ENCODE measurements at regions not wholly inside any gene's neighbourhood (a gene's known extent, or its start where the extent isn't known, plus 50 kb on each side); places are given as distances from the start of the nearest gene placed in this dataset.
"Not testable (repeated sequence)": the region's sequence is repeated elsewhere in the genome, so short reads cannot be mapped to it uniquely, and the experiment has no call there.

DNA sequence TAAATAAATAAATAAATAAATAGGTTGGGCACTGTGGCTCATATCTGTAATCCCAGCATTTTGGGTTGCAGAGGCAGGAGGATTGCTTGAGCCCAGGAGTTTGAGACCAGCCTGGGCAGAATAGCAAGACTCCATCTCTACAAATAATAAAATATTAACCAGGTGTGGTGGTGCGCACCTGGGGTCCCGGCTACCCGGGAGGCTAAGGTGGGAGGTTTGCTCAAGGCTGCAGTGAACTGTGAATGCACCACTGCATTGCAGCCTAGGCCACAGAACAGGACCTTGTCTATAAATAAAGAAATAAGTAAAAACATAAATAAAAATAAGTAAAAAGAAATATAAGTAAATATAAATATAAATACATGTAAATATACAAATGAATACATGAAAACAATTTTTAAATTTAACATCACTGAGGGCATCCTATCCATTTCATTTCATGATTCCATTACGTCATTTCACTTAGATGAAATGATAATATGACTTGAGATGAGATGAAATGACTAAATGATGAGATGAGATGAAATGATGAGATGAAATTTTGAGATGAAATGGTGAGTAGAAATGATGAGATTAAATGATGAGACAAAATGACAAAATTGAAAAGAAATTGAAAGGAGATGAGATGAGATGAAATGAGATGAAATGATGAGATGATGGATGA, 233.4 kb downstream of the GOLGA6L6 start:
- not testable (repeated sequence) for H3K36me3 Mint-ChIP-seq (ENCODE audit: insufficient read depth); ATAC-seq (replicated peaks; ENCODE audit: extremely low read depth, poor library complexity, severe bottlenecking); H3K9me3 Mint-ChIP-seq; H3K27ac Mint-ChIP-seq (ENCODE audit: low read depth); H3K27me3 Mint-ChIP-seq; H3K4me3 Mint-ChIP-seq; DNase-seq (ENCODE audit: low spot score in 2 of 2); H3K4me1 Mint-ChIP-seq

DNA sequence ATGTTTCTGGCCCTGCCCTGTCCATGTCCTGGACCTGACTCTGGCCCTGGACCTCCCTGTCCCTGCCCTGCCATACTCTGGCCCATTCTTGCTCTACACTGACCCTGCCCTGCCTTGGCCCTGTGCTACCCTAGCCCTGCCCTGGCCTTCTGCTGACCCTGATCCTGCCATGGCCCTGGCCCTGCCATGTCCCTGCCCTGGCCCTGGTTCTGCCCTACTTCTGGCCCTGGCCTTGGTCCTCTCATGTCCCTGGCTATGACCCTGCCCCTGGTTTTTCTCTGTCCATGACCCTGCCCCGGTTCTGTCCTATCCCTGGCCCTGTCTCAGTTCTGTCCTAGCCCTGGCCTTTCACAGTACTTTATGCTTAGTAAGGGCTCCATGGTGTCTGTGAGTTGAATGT, 234.5 kb downstream of the GOLGA6L6 start:
- not testable (repeated sequence) for H3K9me3 Mint-ChIP-seq; H3K36me3 Mint-ChIP-seq (ENCODE audit: insufficient read depth); ATAC-seq (replicated peaks; ENCODE audit: extremely low read depth, poor library complexity, severe bottlenecking); DNase-seq (ENCODE audit: low spot score in 2 of 2); H3K4me1 Mint-ChIP-seq; H3K27me3 Mint-ChIP-seq; H3K4me3 Mint-ChIP-seq; H3K27ac Mint-ChIP-seq (ENCODE audit: low read depth)

GRCh38 chr15:20306497-20307106, 235.0 kb downstream of the GOLGA6L6 start:
- not testable (repeated sequence) for DNase-seq (ENCODE audit: low spot score in 2 of 2); H3K4me1 Mint-ChIP-seq; H3K4me3 Mint-ChIP-seq; H3K27me3 Mint-ChIP-seq; H3K27ac Mint-ChIP-seq (ENCODE audit: low read depth); H3K36me3 Mint-ChIP-seq (ENCODE audit: insufficient read depth); ATAC-seq (replicated peaks; ENCODE audit: extremely low read depth, poor library complexity, severe bottlenecking); H3K9me3 Mint-ChIP-seq

- not testable (repeated sequence) for H3K9me3 Mint-ChIP-seq; H3K36me3 Mint-ChIP-seq (ENCODE audit: insufficient read depth); H3K4me1 Mint-ChIP-seq; H3K27ac Mint-ChIP-seq (ENCODE audit: low read depth); DNase-seq (ENCODE audit: low spot score in 2 of 2); H3K27me3 Mint-ChIP-seq; ATAC-seq (replicated peaks; ENCODE audit: extremely low read depth, poor library complexity, severe bottlenecking); H3K4me3 Mint-ChIP-seq
Observed at GRCh38 chr15:20305912-20306311, 235.7 kb downstream of the GOLGA6L6 start.

- H3K4me1 Mint-ChIP-seq; ATAC-seq (replicated peaks; ENCODE audit: extremely low read depth, poor library complexity, severe bottlenecking); H3K36me3 Mint-ChIP-seq (ENCODE audit: insufficient read depth); H3K4me3 Mint-ChIP-seq; H3K27ac Mint-ChIP-seq (ENCODE audit: low read depth); DNase-seq (ENCODE audit: low spot score in 2 of 2); H3K9me3 Mint-ChIP-seq; H3K27me3 Mint-ChIP-seq: not testable (repeated sequence)
Observed at GRCh38 chr15:20305015-20305465, 236.6 kb downstream of the GOLGA6L6 start.

DNA sequence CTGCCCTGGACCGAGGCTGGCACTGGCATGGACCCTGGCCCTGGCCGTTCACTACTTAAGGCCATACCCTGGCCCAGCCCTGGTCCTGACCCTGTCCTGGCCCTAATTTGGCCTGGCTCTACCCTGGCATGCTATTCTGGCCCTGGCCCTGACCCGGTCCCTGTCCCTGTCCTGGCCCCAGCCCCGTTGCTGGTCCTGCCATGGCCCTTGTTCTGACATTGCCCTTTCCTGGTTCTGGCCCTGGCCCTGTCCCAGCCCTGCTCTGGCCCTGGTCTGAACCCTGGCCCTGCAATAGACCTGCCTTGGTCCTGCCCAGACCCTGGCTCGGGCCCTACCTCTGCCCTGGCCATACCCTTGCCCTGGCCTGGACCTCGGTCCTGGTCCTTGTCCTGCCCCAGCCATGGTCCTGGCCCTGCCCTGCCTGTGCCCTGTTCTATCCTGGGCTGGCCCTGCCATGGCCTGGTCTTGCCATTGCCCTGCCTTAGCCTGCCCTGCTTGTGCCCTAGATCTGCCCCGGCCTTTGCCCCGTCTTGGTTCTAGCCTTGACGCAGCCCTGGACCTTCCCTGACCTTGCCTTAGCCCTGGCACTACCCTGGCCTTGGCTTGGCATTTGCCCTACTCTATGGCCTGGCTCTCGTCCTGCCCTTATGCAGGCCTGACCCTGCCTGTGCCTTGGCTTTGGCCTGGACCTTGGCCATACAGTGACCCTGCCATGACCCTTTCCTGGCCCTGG, 237.2 kb downstream of the GOLGA6L6 start:
- H3K27me3 Mint-ChIP-seq; H3K36me3 Mint-ChIP-seq (ENCODE audit: insufficient read depth); H3K4me3 Mint-ChIP-seq; DNase-seq (ENCODE audit: low spot score in 2 of 2); H3K27ac Mint-ChIP-seq (ENCODE audit: low read depth); H3K9me3 Mint-ChIP-seq; ATAC-seq (replicated peaks; ENCODE audit: extremely low read depth, poor library complexity, severe bottlenecking); H3K4me1 Mint-ChIP-seq: not testable (repeated sequence)

DNA sequence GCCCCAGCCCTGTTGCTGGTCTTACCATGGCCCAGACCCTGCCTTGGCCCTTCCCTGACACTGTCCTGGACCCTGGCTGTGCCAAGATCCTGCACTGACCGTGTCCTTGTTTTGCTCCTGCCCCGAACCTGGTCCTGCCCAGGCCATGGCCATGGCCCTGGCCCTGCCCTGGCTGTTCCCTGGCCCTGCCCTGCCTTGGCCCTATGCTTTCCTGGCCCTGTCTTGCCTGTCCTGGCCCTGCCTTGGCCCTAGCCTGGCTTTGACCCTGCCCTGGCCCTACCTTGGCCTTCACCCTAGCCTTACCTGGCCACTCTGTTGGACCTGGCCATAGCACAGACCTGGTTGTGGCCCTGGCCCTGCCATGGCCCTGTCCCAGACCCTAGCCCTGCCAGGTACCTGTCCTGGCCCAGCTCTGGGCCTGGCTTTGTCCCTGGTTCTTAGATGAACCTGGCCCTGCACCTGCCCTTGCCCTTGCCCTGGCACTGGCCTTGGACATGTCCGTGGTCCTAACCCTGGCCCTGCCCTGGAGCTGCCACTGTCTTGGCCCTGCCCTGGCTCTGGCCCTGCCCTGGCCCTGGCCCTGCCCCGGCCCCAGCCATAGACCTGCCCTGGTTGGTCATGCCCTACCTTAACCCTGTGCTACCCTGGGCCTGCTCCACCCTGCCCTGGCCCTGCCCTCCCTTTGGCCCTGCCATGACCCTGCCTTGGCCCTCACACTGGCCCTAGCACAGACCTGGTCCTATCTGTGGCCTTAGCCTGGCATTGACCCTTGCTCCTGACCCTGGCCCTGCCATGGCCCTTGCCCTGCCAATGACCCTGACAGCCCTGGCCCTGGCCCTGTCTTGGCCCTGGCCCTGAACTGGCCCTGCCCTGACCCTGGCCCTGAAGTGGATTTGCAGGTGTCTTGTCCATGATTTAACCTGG, 238.1 kb downstream of the GOLGA6L6 start:
- H3K9me3 Mint-ChIP-seq; H3K27ac Mint-ChIP-seq (ENCODE audit: low read depth); H3K27me3 Mint-ChIP-seq; H3K4me1 Mint-ChIP-seq; ATAC-seq (replicated peaks; ENCODE audit: extremely low read depth, poor library complexity, severe bottlenecking); H3K4me3 Mint-ChIP-seq; DNase-seq (ENCODE audit: low spot score in 2 of 2); H3K36me3 Mint-ChIP-seq (ENCODE audit: insufficient read depth): not testable (repeated sequence)

DNA sequence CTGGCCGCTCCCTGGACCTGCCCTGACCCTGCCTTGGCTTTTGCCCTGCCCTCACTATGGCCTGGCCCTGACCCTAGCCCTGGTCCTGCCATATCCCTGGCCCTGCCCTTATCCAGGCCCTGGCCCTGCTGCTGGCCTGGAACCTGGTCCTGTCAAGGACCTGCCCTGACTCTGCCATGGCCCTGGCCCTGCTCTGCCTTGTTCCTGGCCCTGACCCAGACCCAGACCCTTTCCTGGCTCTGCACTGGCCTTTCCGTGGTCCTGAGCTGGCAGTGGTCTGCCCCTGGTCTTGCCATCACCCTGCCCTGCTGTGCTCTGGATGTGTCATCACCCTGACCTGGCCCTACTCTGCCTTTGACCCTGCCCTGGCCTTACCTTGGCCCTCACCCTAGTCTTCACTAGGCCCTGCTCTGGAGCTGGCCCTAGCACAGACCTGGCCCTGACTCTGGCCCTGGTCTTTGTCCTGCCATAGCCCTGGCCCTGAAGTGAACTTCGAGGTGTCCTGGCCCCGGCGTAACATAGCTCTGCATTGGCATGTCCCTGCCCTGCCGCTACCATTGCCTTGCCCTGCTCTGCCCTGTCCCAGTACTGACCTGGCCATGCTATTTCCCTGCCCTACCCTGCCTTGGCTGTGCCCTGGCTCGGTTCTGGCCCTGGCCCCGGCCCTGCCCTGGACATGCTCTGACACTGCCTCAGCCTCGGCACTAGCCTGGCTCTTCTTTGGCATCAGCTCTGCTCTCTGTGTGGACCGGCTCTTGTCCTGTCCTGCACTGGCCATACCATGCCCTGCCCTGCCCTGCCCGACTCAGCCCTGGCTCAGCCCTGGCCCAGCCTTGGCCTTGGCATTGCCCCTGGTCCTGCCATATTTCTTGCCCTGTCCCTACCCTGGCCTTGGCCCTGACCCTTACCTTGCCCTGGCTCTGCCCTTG, 239.2 kb downstream of the GOLGA6L6 start:
- H3K4me3 Mint-ChIP-seq; H3K27ac Mint-ChIP-seq (ENCODE audit: low read depth); H3K9me3 Mint-ChIP-seq; ATAC-seq (replicated peaks; ENCODE audit: extremely low read depth, poor library complexity, severe bottlenecking); H3K36me3 Mint-ChIP-seq (ENCODE audit: insufficient read depth); H3K27me3 Mint-ChIP-seq; H3K4me1 Mint-ChIP-seq; DNase-seq (ENCODE audit: low spot score in 2 of 2): not testable (repeated sequence)

DNA sequence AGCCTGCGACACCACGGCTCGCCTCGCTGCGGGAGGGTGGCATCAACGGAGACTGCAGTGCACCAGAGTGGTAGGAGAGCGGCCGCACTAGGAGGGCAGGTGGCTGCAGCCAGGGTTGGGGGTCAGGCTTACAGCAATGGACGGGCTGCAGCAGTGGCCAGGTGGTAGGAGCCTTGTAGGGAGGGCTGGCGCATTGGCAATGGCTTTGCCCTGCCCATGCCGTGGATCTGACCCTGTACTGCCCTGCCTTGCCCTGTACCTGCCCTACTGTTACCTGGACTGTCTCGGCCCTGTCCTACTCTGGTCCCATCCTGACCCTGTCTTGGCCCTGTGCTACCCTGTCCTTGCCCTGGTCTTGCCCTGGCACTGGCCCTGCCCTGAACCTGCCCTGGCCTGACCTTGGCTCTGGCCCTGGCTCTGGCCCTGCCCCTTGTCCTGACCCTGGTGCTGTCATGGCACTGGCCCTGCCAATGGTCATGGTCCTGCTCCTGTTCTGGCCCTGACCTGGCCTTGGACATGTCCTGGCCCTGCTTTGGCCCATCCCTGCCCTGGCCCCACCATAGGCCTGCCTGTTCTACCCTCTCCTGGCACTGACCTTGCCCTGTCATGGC, 240.0 kb downstream of the GOLGA6L6 start:
- not testable (repeated sequence) for H3K9me3 Mint-ChIP-seq; H3K4me1 Mint-ChIP-seq; H3K36me3 Mint-ChIP-seq (ENCODE audit: insufficient read depth); H3K4me3 Mint-ChIP-seq; H3K27ac Mint-ChIP-seq (ENCODE audit: low read depth); H3K27me3 Mint-ChIP-seq; ATAC-seq (replicated peaks; ENCODE audit: extremely low read depth, poor library complexity, severe bottlenecking)
- DNase-seq (ENCODE audit: low spot score in 2 of 2), result peak in 1 of 2 donors; percentile 8

DNA sequence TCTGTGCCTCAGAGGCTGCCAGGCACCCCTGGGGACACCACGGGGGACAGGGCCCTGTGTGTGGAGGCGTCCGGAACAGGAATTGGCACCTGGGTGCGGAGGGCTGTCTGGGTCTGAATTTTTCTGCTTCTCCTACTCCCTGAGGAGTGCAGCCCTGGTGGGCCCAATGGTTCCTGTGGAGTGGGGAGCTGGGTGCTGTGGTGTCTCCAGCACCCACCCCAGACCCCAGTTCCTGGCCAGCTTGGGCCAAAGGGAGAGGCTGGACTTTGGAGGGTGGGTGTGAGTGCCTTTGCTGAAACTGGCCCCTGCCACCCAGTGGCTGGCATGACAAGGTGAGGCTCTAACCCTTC, 240.6 kb downstream of the GOLGA6L6 start:
- not testable (repeated sequence) for H3K4me3 Mint-ChIP-seq; H3K27ac Mint-ChIP-seq (ENCODE audit: low read depth); H3K27me3 Mint-ChIP-seq; H3K4me1 Mint-ChIP-seq; H3K9me3 Mint-ChIP-seq; H3K36me3 Mint-ChIP-seq (ENCODE audit: insufficient read depth); ATAC-seq (replicated peaks; ENCODE audit: extremely low read depth, poor library complexity, severe bottlenecking)
- peak in 1 of 2 donors; percentile 6 for DNase-seq (ENCODE audit: low spot score in 2 of 2)

DNA sequence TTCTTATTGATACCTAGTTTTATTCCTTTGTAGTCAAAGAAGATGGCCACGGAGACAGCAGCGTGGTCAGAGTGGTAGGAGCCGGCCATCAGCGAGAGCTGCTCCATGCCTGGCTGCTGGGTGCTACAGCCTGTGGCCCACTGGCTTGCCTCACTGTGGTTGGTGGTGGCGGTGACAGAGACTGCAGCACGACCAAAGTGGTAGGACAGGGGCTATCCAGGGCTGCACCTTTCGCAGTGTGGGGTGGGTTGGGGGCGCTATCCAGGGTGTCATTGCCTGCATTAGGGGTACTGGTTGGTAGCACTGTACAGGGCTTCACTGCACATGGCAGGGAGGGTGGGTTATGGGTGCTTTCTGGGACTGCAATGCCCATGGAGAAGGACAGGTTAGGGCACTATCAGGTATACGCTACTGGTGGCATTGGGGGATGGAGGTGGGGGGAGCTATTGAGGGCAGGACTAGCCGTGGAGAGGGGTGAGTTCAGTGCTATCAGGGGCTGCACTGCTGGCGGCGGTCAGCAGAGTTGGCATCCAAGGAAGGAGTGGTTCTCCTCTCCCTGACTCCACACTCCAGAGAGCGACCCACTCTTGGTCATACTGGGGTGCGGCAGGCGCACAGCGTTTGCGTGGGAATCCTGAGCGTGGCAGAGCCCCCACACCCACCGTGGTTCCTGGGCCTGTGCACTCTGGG, 241.1 kb downstream of the GOLGA6L6 start:
- H3K27ac Mint-ChIP-seq (ENCODE audit: low read depth); H3K4me3 Mint-ChIP-seq; DNase-seq (ENCODE audit: low spot score in 2 of 2); ATAC-seq (replicated peaks; ENCODE audit: extremely low read depth, poor library complexity, severe bottlenecking); H3K9me3 Mint-ChIP-seq; H3K4me1 Mint-ChIP-seq; H3K36me3 Mint-ChIP-seq (ENCODE audit: insufficient read depth); H3K27me3 Mint-ChIP-seq: not testable (repeated sequence)
